ENCODE measurements at regions not wholly inside any gene's neighbourhood (a gene's known extent, or its start where the extent isn't known, plus 50 kb on each side); places are given as distances from the start of the nearest gene placed in this dataset.
"Not testable (repeated sequence)": the region's sequence is repeated elsewhere in the genome, so short reads cannot be mapped to it uniquely, and the experiment has no call there.

- DNase-seq, result no peak
Observed at GRCh38 chr10:11663763-11664555, 52.5 kb upstream of the USP6NL start.

GRCh38 chr10:11663126-11663515 is 51.7 kb upstream of the USP6NL start:
- DNase-seq, result not testable (repeated sequence)

GRCh38 chr10:11661441-11661840 is 50.0 kb upstream of the USP6NL start:
- DNase-seq, result no peak

All from T-helper 9 cell (primary cell).